HCT116 (cell line): ENCODE measurements at regions not wholly inside any gene's neighbourhood (a gene's known extent, or its start where the extent isn't known, plus 50 kb on each side); places are given as distances from the start of the nearest gene placed in this dataset.

Experiments
- ATAC-seq: fragments of 200-7000 bp; cut with Tn5 transposase; 2 replicates; pipeline ENCODE4 v1.9.1; 2020; ENCODE audit warnings: mild to moderate bottlenecking, moderate library complexity
- BruUV-seq: library from RNA; stranded (reverse); fragments of 400-500 nt; replicated peaks from 2 replicates; lab custom pipeline; 2021; lab: Mats Ljungman, UMichigan
- CTCF ChIA-PET: fragments of 300-600 bp; sonication (Branson Sonifier 250); formaldehyde crosslinking; loops from one replicate; lab custom pipeline; 2021; ENCODE audit warnings: antibody characterized with exemption; lab: Charles Lee
- POLR2A ChIA-PET: fragments of 300-600, 350-600 bp; sonication (Branson Sonifier 250); formaldehyde crosslinking; loops from one replicate; lab custom pipeline; 2021; ENCODE audit warnings: antibody characterized with exemption; lab: Charles Lee
- RAD21 ChIA-PET, 2 experiments: fragments of 300-600 bp; sonication (Branson Sonifier 250); formaldehyde crosslinking; loops; one replicate each; lab custom pipeline; 2023; ENCODE audit warnings: low total read pairs in 2 of 2; ENCODE audit not compliant: uncharacterized antibody in 2 of 2, unreplicated experiment in 2 of 2, low non-redundant PET in 1 of 2; lab: Charles Lee
- DNase-seq: peaks from one replicate; pipeline ENCODE4 v3.0.0-alpha.2; 2010; ENCODE audit warnings: low read depth, low spot score
- H2AFZ ChIP-seq: fragments of 200-600 bp; shearing (Covaris generic), sonication (generic); 2 replicates; pipeline ENCODE4 v1.6.1; 2017; ENCODE audit warnings: low read depth, mixed run types, mixed read lengths, antibody characterized with exemption, low read length; ENCODE audit not compliant: poor library complexity, severe bottlenecking
- H3K27ac ChIP-seq: 2 replicates; pipeline ENCODE4 v1.5.1; 2012; ENCODE audit warnings: low read depth, low read length
- H3K27me3 ChIP-seq: fragments of 200-600 bp; sonication (generic); 2 replicates; pipeline ENCODE4 v1.6.1; 2016; ENCODE audit warnings: mixed run types, low read length, mixed read lengths; ENCODE audit not compliant: insufficient read depth
- H3K36me3 ChIP-seq, 2 experiments: fragments of 200-500 bp in 1 of 2; fragments of 200-600 bp in 1 of 2; sonication (Bioruptor generic) in 1 of 2; sonication (generic) in 1 of 2; 2 replicates each; pipeline versions ENCODE4 v1.5.1 to v1.6.1; 2014 to 2016; ENCODE audit warnings: low read length in 2 of 2, inconsistent platforms in 1 of 2, mixed read lengths in 1 of 2, mixed run types in 1 of 2; ENCODE audit not compliant: insufficient read depth in 2 of 2, control insufficient read depth in 1 of 2
- H3K4me1 ChIP-seq, 2 experiments: fragments of 200-600 bp in 1 of 2; sonication (generic) in 1 of 2; 2 replicates each; pipeline versions ENCODE4 v1.5.1 to v1.6.1; 2012 to 2017; ENCODE audit warnings: low read length in 2 of 2, inconsistent platforms in 1 of 2, mild to moderate bottlenecking in 1 of 2, mixed read lengths in 1 of 2, mixed run types in 1 of 2, moderate library complexity in 1 of 2; ENCODE audit not compliant: insufficient read depth in 2 of 2, control insufficient read depth in 1 of 2
- H3K4me2 ChIP-seq: fragments of 200-600 bp; sonication (generic); 2 replicates; pipeline ENCODE4 v1.6.1; 2017; ENCODE audit warnings: mixed run types, low read length, mixed read lengths
- H3K4me3 ChIP-seq, 2 experiments: fragments of 200-600 bp in 1 of 2; sonication (generic) in 1 of 2; replicated peaks in 1 of 2; 2 replicates each; pipeline ENCODE4 v1.5.1; 2011 to 2016; ENCODE audit warnings: low read length in 2 of 2, control low read depth in 1 of 2, low read depth in 1 of 2, mild to moderate bottlenecking in 1 of 2, mixed read lengths in 1 of 2, mixed run types in 1 of 2
- H3K79me2 ChIP-seq: fragments of 200-600 bp; sonication (generic); 2 replicates; pipeline ENCODE4 v1.6.1; 2017; ENCODE audit warnings: mild to moderate bottlenecking, mixed run types, low read length, moderate library complexity, mixed read lengths; ENCODE audit not compliant: insufficient read depth
- H3K9ac ChIP-seq: fragments of 200-600 bp; sonication (generic); 2 replicates; pipeline ENCODE4 v1.6.1; 2016; ENCODE audit warnings: low read length, mixed read lengths
- H3K9me2 ChIP-seq: fragments of 200-600 bp; sonication (generic), shearing (Covaris generic); 2 replicates; pipeline ENCODE4 v1.6.1; 2017; ENCODE audit warnings: mixed run types, mild to moderate bottlenecking, moderate library complexity; ENCODE audit not compliant: insufficient read depth
- H3K9me3 ChIP-seq, 2 experiments: fragments of 200-500 bp in 1 of 2; fragments of 200-600 bp in 1 of 2; sonication (Bioruptor generic) in 1 of 2; sonication (generic) in 1 of 2; 2 replicates each; pipeline ENCODE4 v1.6.1; 2014 to 2017; ENCODE audit warnings: low read length in 2 of 2, mixed read lengths in 2 of 2, inconsistent platforms in 1 of 2, low read depth in 1 of 2, mild to moderate bottlenecking in 1 of 2, mixed run types in 1 of 2, moderate library complexity in 1 of 2; ENCODE audit not compliant: control insufficient read depth in 1 of 2, insufficient read depth in 1 of 2
- H4K20me1 ChIP-seq: fragments of 200-600 bp; sonication (generic), shearing (Covaris generic); 2 replicates; pipeline ENCODE4 v1.6.1; 2017; ENCODE audit warnings: mixed run types, mild to moderate bottlenecking, moderate library complexity; ENCODE audit not compliant: insufficient read depth
- CEBPB ChIP-seq: IDR thresholded peaks from 2 replicates; pipeline ENCODE4 v1.6.1; 2012; ENCODE audit warnings: low read depth
- EGR1 ChIP-seq: IDR thresholded peaks from 2 replicates; pipeline ENCODE4 v1.6.1; 2012; ENCODE audit warnings: low read depth
- EZH2 ChIP-seq: fragments of 200-600 bp; sonication (generic); IDR thresholded peaks from 2 replicates; pipeline ENCODE4 v1.6.1; 2017; ENCODE audit warnings: antibody characterized with exemption, mixed run types
- EZH2phosphoT487 ChIP-seq: fragments of 200-600 bp; IDR thresholded peaks from 2 replicates; pipeline ENCODE4 v1.6.1; 2018; ENCODE audit warnings: antibody characterized with exemption, borderline replicate concordance
- JUND ChIP-seq: IDR thresholded peaks from 2 replicates; pipeline ENCODE4 v1.6.1; 2012
- MAX ChIP-seq: IDR thresholded peaks from 2 replicates; pipeline ENCODE4 v1.6.1; 2012
- SP1 ChIP-seq: IDR thresholded peaks from 2 replicates; pipeline ENCODE4 v1.6.1; 2012; ENCODE audit warnings: low read depth
- SRF ChIP-seq: IDR thresholded peaks from 2 replicates; pipeline ENCODE4 v1.6.1; 2012; ENCODE audit warnings: low read depth
- intact Hi-C: fragments of 100-400 bp; cut with micrococcal nuclease; formaldehyde crosslinking; loops from 2 replicates; pipeline ENCODE4 v1.10.0; 2022
- TF ChIP-seq, protein P1 (sequence below): IDR thresholded peaks from 2 replicates; pipeline ENCODE4 v1.6.1; 2011; ENCODE audit warnings: mild to moderate bottlenecking, low read length, moderate library complexity; ENCODE audit not compliant: insufficient replicate concordance; ENCODE audit errors: extremely low read depth

DNA sequence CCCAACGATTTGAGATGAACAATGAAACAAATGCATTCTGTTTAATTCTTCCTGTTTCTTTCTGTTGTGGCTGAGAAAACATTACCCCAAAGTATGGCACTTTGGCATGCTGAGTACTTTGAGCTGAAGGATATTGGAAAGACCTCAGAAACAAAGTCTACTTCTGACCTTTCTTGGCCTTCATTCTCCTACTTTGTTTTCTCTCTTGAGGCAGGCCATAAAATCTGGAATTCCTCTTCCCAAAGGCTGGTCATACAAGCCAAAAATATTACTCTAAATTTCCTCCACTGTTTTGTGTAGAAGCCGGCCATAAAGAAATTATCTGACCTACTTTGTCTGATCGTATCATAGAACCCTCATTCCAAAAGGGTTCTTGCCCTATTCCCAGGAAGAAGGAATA is 1048.2 kb downstream of the TECRL start:
- no peak overlapping the region for H3K9ac ChIP-seq
- no peak overlapping the region for H2AFZ ChIP-seq
- H3K4me3 ChIP-seq: no peak overlapping the region
- intact Hi-C loops: no loop called here
- H3K9me3 ChIP-seq: peaks cover 4 to 19% of the 10 kb centered on the region in 2 experiments
- no peaks in the 10 kb centered on the region for H3K79me2 ChIP-seq
- no peak overlapping the region for H3K27ac ChIP-seq
- DNase-seq: no peak
- no peak for ATAC-seq
- H3K9me2 ChIP-seq: no peaks in the 10 kb centered on the region
- no peak for TF ChIP-seq MAX
- no peak for TF ChIP-seq CEBPB
- TF ChIP-seq, protein P1, sequence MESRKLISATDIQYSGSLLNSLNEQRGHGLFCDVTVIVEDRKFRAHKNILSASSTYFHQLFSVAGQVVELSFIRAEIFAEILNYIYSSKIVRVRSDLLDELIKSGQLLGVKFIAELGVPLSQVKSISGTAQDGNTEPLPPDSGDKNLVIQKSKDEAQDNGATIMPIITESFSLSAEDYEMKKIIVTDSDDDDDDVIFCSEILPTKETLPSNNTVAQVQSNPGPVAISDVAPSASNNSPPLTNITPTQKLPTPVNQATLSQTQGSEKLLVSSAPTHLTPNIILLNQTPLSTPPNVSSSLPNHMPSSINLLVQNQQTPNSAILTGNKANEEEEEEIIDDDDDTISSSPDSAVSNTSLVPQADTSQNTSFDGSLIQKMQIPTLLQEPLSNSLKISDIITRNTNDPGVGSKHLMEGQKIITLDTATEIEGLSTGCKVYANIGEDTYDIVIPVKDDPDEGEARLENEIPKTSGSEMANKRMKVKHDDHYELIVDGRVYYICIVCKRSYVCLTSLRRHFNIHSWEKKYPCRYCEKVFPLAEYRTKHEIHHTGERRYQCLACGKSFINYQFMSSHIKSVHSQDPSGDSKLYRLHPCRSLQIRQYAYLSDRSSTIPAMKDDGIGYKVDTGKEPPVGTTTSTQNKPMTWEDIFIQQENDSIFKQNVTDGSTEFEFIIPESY: no peak
- no peak for TF ChIP-seq EZH2
- no peak for TF ChIP-seq JUND
- no peak for TF ChIP-seq EZH2phosphoT487
- TF ChIP-seq SP1: no peak
- no peak for TF ChIP-seq SRF
- no peak for TF ChIP-seq EGR1
- no peaks in the 10 kb centered on the region for H3K4me1 ChIP-seq
- no peaks in the 10 kb centered on the region for H3K27me3 ChIP-seq
- ChIA-PET RAD21 (no interaction called here), POLR2A (no interaction called here), CTCF (no interaction called here)
- H4K20me1 ChIP-seq: no peaks in the 10 kb centered on the region
- no peak overlapping the region for H3K4me2 ChIP-seq
- no TSS peak for BruUV-seq
- H3K36me3 ChIP-seq: no peaks in the 10 kb centered on the region

DNA sequence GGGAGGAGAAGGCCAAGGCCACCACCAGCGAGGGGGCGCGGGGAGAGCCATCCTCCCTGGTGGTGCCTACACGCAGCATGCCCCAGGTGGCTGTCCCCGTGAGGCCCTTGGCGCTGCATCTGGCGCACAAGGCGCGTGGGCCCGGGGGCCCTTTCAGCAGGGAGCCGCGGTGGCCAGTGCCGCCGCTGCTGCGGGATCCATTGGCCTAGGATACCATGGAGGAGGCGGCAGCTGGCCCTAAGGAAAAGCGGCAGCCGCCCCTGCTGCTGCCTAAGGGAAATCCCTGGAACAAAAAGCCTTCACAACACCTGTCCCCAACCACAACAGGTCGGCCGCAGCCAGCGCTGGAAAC is 1059.6 kb downstream of the TECRL start:
- CTCF ChIA-PET: no interaction called here
- no peak overlapping the region for H3K4me3 ChIP-seq
- DNase-seq (no peak), ATAC-seq (no peak)
- H3K36me3 ChIP-seq: no peaks in the 10 kb centered on the region
- TF ChIP-seq, protein P1: no peak
- no peak overlapping the region for H3K27ac ChIP-seq
- no peaks in the 10 kb centered on the region for H3K4me1 ChIP-seq
- H3K27me3 ChIP-seq: no peaks in the 10 kb centered on the region
- H3K4me2 ChIP-seq: no peak overlapping the region
- no TSS peak for BruUV-seq
- no peak overlapping the region for H3K9ac ChIP-seq
- intact Hi-C loops: no loop called here
- POLR2A ChIA-PET: no interaction called here
- H3K9me3 ChIP-seq: peaks cover 0 to 18% of the 10 kb centered on the region in 2 experiments; a peak in 2 of 4 replicates
- H2AFZ ChIP-seq: no peak overlapping the region
- H4K20me1 ChIP-seq: no peaks in the 10 kb centered on the region
- H3K79me2 ChIP-seq: no peaks in the 10 kb centered on the region
- RAD21 ChIA-PET: no interaction called here
- no peaks in the 10 kb centered on the region for H3K9me2 ChIP-seq
